H1 (cell line): ENCODE measurements at regions not wholly inside any gene's neighbourhood (a gene's known extent, or its start where the extent isn't known, plus 50 kb on each side); places are given as distances from the start of the nearest gene placed in this dataset.

ENCODE experiments used
- CHD2 ChIP-seq: IDR thresholded peaks from 2 replicates; pipeline ENCODE4 v1.6.1; 2012; ENCODE audit warnings: low read length, improper control_type of control experiment
- CTCF ChIP-seq, 3 experiments: IDR thresholded peaks; 1 replicate in 2 of 3; 2 replicates in 1 of 3; pipeline versions ENCODE4 v1.5.1 to v1.6.1; 2011; ENCODE audit warnings: low read length in 3 of 3, mild to moderate bottlenecking in 3 of 3, inconsistent platforms in 2 of 3, low read depth in 1 of 3, moderate library complexity in 1 of 3; ENCODE audit not compliant: insufficient read depth in 1 of 3; ENCODE audit errors: control extremely low read depth in 1 of 3
- EZH2 ChIP-seq: fragments of 200-600 bp; sonication (generic); IDR thresholded peaks from 2 replicates; pipeline ENCODE4 v1.7.1; 2012; ENCODE audit warnings: low read depth, mild to moderate bottlenecking, moderate library complexity, low read length, inconsistent platforms; ENCODE audit not compliant: severe bottlenecking
- GABPA ChIP-seq: IDR thresholded peaks from 2 replicates; pipeline ENCODE4 v1.6.1; 2011; ENCODE audit warnings: mild to moderate bottlenecking, low read length, moderate library complexity, borderline replicate concordance; ENCODE audit not compliant: insufficient read depth
- HDAC2 ChIP-seq, 2 experiments: fragments of 300-600 bp in 1 of 2; sonication (generic) in 1 of 2; IDR thresholded peaks; 2 replicates each; pipeline ENCODE4 v1.6.1; 2011 to 2012; ENCODE audit warnings: low read depth in 2 of 2, low read length in 2 of 2, mild to moderate bottlenecking in 2 of 2, moderate library complexity in 2 of 2, borderline replicate concordance in 1 of 2, inconsistent platforms in 1 of 2
- JUN ChIP-seq: IDR thresholded peaks from 2 replicates; pipeline ENCODE4 v1.6.1; 2011; ENCODE audit warnings: low read depth, mild to moderate bottlenecking, improper control_type of control experiment, low read length
- RAD21 ChIP-seq, 2 experiments: IDR thresholded peaks in 1 of 2; conservative IDR thresholded peaks in 1 of 2; 2 replicates each; pipeline ENCODE4 v1.6.1; 2011; ENCODE audit warnings: low read depth in 2 of 2, low read length in 2 of 2, improper control_type of control experiment in 1 of 2, inconsistent platforms in 1 of 2, mild to moderate bottlenecking in 1 of 2, moderate library complexity in 1 of 2
- SP1 ChIP-seq: IDR thresholded peaks from 2 replicates; pipeline ENCODE4 v1.6.1; 2011; ENCODE audit warnings: low read depth, low read length
- SP2 ChIP-seq: IDR thresholded peaks from 2 replicates; pipeline ENCODE4 v1.6.1; 2012; ENCODE audit warnings: mild to moderate bottlenecking, low read length, inconsistent platforms
- SUZ12 ChIP-seq: fragments of 200-600 bp; sonication (generic); IDR thresholded peaks from 2 replicates; pipeline ENCODE4 v1.6.1; 2012; ENCODE audit warnings: mild to moderate bottlenecking, inconsistent platforms, low read length, moderate library complexity, mixed read lengths
- TAF7 ChIP-seq: optimal IDR thresholded peaks from 2 replicates; pipeline ENCODE3; 2011; ENCODE audit warnings: low read depth, mild to moderate bottlenecking, inconsistent platforms, low read length, moderate library complexity, borderline replicate concordance

GRCh38 chr18:43668866-43669265 is 391.6 kb upstream of the SYT4 start:
- TF ChIP-seq SUZ12 (no peak), SP2 (no peak), CTCF (IDR thresholded peaks at IDR 0.05; ENCODE audit: control extremely low read depth in 1 of 3, insufficient read depth in 1 of 3, low read depth in 1 of 3, low read length in 3 of 3) (no peak), EZH2 (no peak), HDAC2 (IDR thresholded peaks at IDR 0.05; ENCODE audit: borderline replicate concordance in 1 of 2, low read depth in 2 of 2, low read length in 2 of 2) (no peak), GABPA (no peak), JUN (no peak), TAF7 (no peak), RAD21 (IDR thresholded peaks at IDR 0.05 in 1 of 2, conservative IDR thresholded peaks at IDR 0.05 in 1 of 2; ENCODE audit: low read depth in 2 of 2, low read length in 2 of 2) (no peak), SP1 (no peak), CHD2 (no peak)
